Hippocampal formation (tissue), 2 donors: ENCODE measurements at regions not wholly inside any gene's neighbourhood (a gene's known extent, or its start where the extent isn't known, plus 50 kb on each side); places are given as distances from the start of the nearest gene placed in this dataset.

Experiments used
- DNase-seq, 2 donors: peaks; one replicate each; lab custom pipeline; 2025; lab: John Stamatoyannopoulos, UW

DNA sequence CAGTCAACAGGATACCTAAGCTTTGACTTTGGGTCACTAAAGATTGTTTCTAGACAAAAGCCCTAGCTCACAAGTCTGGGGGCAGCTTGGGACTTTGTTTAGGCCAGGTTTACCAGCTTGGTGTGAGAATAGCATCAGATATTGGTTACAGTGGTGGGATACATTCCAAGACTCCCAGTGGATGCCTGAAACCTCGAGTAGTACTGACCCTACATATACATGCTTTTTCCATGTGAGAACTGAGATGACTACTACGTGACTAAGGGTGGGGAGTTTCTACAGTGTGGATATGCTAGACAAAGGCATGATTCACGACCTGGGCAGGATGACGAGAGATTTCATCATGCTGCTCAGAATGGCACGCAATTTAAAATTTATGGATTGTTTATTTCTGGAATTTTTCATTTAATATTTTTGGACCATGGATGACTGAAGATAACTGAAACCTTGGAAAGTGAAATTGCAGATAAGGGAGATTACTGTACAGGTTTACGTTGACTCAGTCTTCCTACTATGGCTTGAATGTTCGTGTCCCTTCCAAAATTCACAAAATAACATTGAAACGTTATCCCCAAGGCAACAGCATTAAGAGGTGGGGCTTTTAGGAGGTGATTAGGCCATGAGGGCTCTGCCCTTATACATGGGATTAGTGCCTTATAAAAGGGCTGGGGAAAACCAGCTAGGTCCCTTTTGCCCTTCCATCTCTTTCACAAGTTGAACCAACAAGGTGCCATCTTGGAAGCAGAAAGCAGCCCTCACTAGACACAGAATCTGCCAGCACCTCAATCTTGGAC, 50.2 kb upstream of the CTAGE1 start:
- DNase-seq, result no peak

DNA sequence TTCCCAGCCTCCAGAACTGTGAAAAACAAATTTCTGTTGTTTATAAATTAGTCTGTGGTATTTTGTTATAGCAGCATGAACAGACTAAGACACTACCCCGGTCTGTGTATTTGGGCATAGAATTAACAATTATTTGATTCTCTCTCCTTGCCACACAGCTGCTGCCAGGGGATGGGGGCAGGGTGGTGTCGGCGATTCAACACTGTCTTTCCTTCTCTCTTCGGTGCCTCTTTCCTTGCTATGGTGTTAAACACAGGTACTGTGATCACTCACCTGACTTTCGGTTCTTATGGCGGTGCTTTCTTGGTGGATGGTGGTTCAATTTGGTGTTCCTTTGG, 50.8 kb upstream of the CTAGE1 start:
- no peak for DNase-seq

DNA sequence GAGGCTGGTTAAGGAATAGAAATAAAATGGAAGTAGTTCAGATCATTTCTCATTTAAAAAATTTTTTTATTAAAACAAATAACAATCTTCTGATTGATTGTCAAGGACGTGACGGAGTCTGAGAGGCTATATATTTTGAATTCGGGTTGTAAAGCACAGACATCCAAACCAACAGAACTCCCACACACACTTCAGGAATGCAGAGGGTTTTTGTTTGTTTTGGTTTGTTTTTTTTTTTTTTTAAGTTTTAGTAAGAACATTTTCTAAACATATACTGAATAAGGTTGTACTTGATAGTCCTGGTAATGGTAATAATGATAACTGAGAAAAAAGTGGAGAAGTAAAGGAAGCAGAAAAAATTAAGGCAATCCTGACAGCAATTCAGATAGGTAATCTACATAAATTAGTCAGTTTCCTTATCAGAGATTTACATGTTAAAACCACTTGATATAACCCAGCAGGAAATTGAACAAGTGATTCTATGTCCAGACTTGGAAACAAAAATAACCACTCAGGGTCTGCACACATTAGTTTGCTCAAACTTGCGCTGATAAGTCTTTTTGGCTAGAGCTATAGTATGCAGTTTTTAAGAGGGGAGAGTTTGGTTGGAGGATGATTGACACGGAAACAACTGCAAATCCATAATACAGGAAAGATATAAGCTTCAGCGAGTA, 51.5 kb upstream of the CTAGE1 start:
- DNase-seq, result no peak

DNA sequence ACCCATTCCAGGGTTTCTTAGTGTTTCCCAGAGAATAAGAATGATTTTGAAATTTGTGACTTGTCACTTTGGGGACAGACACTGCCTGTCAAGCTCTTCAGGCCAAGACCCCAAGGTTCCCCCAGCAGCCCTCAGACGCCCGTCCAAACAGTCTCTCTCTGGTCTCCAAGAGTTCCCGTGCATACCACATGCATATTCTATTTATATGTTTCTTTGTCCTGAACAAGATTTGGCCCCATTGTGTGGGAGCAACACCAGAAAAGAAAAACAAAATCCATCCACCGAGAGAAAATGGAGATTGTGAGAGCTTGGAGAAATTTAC, 52.2 kb upstream of the CTAGE1 start:
- DNase-seq, result no peak

DNA sequence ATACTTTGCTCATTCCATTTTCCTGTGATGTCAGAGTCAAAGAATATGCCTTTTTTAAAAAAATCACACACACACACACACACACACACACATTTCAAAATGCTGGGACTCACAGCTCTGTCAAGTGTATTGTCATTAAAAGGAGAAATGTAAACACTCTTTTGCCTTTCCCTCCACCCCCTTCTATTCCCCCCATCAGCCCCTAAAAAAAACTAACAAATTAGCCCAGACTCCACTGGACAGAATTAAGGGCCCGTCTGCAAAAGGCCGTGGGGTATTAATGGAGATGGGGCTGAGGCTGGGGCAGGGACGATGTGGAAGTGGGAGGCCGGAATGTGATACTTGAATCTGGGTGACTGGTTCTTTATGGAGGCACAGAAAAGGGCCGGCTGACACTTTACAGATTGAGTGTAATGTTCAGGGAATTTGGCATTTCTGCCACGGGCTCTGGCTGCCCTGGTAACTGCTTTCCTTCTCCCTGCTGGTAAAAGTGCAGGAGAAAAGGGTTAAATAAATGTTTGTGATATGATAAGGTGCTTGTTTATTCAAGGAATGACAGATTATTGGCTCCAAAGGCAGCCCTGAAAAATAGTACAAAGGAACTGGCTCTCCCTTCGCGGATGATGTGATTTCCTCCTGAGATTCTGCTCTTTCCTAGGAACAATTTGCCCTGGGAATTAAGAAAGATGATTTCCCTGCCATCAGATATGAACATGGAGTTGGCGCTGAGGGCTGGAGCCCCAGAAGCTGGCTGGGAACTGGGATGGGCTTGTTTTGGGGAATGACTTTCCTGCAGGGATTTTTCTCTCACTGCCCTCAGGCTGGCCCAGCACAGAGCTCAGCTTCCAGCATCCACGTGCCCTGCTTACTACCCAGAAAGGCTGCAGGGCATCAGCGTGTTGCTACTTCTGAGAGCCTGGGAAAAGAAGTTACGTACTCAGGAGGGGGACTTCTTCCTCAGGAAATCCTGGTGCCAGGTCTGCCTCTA, 52.8 kb upstream of the CTAGE1 start:
- no peak for DNase-seq

DNA sequence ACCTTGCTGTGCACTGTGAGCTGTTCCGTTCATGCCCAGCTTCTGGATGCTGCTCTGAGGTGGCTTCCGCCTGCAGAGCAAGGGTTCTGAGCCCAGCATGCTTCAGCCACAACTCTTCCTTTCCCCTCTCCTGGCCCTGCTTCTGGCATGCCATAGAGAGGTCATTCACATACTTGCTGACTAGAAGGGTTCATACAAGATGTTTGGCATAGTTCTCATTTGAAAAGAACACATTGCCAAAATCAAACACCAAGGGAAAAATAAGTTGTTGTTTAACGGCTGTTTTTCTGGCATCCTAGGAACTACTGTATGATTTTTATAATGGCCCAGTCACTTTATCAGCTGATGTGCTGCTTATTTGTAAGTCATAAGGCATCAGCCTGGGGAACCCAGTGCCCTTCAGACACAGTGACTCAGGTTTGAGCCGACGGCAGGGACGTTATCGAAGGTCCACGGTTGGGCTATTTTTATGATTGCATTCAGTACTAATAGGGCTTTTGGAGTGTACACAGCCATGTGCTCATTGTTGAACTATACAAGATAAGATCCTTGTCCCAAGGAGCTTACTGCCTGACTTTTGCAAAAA, 53.9 kb upstream of the CTAGE1 start:
- DNase-seq, result no peak

DNA sequence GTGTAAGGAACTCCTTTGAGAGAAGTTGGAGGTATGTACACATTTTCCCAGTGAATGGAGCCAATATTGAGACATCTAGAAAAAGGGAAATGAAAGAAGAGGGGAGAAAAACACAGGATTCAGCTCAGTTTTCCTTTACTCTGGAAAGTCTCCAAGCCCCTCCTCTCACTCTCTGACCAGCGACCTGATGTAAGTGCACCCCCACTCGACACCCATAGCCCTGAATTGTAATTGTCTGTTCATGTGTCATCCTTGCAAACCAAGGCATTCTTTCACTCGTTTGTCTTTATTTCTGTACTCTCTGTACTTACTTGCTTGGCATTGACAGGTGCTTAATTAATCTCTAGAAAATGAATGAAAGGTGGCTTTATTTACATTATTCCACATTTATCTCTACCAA, 55.7 kb upstream of the CTAGE1 start:
- DNase-seq, result no peak

DNA sequence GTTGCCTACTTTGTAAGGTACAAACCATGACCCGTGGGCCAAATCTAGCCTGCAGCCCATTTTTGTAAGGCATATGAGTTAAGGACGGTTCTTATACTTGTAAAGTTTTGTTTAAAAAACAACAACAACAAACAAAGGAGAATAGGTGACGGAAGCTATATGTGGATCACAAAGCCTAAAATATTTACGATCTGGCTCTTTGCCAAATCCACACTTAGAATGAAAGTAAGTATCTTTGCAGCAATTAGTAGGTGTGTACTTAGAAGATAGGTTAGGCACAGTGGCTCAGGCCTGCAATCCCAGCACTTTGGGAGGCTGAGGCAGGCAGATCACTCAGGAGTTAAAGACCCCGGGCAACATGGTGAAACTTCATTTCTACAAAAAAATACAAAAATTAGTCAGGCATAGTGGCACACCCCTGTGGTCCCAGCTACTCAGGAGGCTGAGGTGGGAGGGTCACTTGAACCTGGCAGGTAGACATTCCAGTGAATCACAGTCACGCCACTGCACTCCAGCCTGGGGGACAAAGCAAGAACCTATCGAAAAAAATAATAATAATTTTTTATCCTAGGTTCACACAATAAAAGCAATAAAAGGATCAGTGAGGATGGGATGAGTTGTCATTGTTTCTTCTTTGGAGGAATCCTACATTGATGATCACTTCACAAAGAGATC, 57.8 kb upstream of the CTAGE1 start:
- DNase-seq, result no peak

DNA sequence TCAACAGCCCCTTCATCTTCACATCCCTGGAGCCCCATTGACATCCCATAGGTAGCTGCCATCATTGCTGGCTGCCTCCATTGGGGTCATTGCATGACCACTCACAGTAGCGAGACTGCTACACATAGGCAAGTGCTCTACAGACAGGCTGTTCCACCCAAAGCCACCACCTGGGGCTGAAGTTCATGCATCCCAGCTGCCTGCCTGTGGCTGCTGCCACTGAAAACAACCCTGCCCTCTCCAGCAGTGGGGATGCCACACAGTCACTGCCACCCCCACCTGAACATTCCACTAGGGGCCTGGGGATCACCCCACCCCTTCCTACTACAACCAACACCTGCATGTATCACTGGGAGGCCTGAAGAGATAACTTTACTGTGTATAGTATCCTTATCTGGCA, 59.5 kb upstream of the CTAGE1 start:
- DNase-seq, result no peak

DNA sequence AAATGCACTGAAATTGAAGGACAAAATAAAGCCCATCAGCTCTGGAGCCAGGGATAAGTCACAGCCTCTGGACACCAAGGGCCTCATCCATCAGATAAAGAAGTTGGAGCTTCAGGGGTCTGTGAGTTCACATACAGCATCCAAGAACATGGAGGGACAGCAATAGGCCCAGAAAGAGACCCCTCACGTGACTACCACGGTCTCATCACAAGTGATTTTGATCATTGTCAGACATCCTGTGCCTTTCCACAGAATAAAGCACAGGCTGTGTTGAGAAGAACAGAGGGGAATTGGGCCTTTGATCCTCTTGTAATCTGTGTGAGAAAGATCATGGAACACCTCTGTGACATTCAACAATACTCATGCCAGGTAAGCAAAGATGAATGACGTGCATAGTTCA, 65.2 kb upstream of the CTAGE1 start:
- DNase-seq, result no peak

DNA sequence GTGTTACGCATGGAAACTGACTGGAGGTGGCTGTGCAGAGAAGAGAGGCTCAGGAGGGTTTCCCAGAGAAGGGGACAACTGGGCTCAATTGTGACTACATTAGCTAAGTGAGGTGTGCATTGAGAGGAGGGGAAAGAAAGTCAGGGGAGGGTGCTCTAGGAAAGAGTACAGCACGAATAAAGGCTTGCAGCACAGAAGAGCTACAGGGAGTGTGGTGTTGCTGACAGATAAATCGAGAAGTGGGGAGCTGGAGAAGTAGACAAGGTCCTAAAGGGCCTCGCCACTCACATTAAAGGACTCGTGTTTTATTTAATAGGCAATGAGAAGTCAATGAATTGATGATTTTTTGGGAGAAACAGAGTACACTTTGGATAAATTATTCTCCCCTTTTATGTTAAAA, 65.7 kb upstream of the CTAGE1 start:
- DNase-seq, result no peak

DNA sequence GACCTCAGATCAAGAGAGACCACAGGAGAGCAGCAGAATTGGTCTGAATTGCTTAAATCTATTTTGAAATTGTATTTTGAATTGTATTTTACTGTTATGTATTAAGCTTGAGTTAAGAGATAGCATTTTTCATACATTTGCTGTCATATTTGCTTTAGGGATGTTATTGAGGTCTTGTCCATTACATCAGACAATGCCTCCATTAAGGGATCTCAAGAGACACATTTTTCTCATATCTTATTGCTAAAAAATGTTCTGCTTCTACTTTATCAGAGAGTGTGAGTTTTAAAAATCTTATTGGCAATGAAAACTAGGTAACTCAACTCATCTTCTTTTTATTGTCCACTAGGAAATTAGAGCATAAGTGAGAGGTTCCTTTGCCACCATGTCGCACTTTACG, 66.8 kb upstream of the CTAGE1 start:
- DNase-seq, result no peak

DNA sequence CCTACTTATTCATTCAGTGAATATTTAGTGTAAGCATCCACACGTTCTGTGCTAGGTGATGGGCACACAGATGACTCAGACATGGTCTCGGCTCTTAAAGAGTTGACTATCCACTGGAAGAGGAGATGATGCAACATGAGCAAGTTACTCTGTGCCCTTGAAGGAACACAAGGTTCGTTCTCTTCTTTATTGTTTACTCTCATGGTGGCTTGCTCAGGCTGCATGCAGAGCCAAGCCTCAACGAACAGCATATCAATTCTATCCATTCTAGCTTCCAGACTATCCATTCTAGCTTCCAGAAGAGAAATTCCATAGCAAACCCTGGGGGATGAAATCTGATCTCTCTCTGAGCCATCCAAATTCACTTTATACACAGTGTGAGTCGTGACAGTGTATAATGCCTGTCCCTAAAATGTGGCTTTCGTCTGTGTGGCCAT, 68.1 kb upstream of the CTAGE1 start:
- no peak for DNase-seq

DNA sequence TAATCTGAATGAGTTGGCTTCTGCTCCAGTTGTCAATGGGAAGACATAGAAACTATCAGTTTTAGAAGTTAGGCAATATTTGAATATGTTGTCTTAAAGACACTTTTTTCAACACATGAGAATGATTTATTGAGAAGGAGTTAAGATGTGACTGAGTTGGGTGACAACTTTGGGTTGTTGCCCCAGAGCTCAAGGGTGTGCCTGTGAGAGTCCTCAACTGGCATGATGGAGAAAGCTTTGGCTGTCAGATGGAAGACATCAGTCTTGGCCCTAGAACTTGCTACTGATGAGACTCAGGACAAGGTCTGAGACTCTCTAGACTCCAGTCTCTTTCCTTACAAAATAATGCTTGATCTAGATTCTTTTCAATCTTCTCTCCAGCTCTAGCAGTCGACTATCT, 69.0 kb upstream of the CTAGE1 start:
- DNase-seq, result no peak

DNA sequence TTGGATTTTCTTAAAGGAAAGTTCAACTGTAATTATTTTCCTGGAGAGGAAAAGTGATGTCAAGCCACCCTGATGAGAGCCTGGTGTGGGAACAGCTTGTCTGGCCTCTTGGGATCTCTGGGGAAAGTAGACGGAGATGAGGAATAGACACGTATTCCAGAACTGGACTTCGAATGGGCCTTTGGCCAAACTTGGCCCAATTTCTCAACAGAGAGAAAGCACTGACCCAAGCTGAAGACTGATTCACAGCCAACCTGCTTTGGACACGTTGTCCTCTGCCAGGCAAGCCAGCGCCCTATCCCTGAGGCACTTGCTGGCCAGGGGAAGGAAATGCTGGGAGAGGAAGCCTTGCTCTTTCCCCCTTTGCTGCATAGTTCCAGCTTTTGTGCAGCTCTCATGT, 70.8 kb upstream of the CTAGE1 start:
- no peak for DNase-seq

DNA sequence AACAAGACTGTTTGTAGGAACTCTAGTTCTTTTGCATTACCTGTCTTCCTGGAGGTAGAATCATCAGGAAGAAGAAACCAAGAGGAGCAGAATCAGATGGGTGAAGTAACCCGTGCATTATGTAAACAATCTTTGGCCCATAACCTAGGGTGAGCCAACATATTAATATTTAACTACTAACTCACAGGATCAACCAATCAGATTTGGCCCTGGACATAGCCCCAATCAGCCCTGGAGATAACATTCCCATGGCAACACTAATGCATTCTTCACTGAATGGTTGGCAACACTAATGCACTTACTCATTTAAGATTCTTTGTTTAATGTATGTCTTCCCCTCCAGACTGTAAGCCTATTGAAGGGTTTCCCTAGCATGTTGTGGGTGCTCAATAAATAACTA, 72.0 kb upstream of the CTAGE1 start:
- DNase-seq, result no peak

DNA sequence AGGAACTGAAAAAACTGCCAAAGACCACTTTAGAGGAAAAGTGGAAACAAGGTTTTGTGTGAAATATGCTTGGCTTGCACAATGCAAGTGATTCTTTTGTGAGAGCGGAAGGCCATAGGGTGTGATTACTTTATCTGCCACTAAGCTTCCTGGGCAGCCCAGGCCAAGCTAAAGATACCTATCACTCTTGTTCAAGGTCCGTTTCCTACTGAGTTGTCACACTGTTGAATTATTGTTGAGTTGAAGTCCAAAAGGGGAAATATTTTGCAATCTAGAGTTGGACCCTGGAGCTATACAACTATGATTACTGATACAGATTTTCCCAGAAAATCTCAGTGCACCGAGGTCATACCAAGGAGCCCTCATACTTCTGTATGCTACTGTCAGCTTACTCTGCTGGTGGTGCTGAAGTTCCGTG, 72.7 kb upstream of the CTAGE1 start:
- no peak for DNase-seq

DNA sequence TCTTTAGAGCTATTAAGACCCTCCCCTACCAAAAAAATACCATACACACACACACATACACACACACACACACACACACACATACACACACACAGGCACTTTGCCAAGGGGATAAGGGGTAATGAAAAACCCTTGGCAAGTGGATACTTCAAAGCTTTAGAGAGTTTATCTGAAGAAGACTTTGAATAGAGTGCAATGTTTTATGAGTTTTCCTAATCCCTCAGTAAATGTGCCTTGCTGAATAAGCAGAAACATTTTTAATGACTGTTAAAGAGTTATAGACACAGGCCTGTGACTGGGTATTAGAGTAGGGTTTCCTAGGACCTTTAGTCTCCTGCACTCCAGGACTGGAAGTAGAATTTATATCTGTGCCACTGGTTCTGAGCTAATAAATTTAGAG, 75.5 kb upstream of the CTAGE1 start:
- DNase-seq, result no peak

DNA sequence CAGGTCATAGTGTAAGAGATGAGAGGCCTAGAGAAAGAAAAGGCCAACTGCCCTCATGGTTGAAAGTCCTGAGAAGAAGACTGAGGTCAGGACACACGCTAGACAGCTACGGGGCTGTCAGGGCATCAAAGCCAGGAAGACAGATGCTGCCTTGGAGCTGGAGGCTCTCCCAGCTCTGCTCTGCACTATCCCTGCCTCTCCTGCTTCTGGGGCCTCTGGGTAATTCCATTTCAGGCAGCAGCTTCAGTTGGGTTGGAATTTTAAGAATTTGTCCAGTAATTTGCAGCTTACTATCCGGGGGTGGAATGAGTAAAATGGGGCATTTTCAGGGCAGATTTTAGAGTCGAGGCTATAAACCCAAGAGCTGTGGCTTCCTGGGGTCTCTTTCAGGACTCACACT, 76.2 kb upstream of the CTAGE1 start:
- DNase-seq, result no peak

DNA sequence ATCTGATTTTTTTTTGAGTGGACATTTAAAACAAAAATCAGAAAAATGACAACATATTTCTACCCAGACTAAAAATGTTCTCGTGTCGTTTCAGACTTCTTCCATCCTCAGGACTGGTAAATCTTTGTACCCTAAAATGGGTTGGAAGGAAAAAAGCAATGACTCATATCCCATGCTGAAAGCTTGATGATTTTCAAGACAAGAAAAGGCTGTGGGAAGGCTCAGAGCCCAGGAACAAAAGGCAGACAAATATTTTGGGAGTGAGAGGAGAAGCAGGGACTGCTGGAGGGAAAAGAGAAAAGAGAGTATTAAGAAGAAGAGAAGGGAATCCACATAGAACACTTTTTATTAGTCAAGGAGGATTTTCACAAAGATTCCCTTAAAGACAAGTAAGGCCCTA, 77.1 kb upstream of the CTAGE1 start:
- DNase-seq, result no peak

DNA sequence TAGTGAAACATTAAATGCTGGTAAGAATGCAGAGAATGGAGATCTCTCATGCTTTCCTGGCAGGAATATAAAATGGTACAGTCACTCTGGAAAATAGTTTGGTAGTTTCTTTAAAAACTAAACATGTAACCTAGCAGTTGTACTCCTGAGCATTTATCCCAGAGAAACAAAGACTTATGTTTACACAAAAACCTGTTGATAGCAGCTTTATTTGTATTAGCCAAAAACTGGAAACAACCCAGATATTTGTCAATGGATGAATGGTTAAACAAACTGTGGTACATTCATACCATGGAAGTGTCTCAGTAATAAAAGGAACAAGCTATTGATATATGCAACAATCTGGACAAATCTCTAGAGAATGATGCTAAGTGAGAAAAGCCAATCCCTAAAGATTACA, 81.7 kb upstream of the CTAGE1 start:
- DNase-seq, result no peak

DNA sequence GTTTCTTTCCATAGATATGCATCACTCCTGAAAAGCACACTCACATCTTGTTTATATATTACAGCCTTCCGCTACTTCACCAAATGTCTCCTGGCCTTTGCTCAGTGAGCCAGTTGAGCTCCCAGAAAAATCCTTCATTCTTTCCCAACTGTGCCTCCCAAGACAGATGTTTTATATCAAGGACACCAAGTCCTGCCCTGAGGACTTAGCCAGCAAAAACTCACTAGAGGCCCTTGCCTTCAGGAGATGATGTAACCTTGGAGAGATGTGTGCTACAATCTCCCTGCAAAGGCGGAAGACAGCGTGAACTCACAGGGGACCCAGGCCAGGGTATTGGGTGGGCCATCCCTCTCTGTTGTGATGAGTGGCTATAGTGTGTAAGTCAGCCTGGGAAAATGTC, 86.1 kb upstream of the CTAGE1 start:
- no peak for DNase-seq
